ENCODE measurements at regions not wholly inside any gene's neighbourhood (a gene's known extent, or its start where the extent isn't known, plus 50 kb on each side); places are given as distances from the start of the nearest gene placed in this dataset.

DNA sequence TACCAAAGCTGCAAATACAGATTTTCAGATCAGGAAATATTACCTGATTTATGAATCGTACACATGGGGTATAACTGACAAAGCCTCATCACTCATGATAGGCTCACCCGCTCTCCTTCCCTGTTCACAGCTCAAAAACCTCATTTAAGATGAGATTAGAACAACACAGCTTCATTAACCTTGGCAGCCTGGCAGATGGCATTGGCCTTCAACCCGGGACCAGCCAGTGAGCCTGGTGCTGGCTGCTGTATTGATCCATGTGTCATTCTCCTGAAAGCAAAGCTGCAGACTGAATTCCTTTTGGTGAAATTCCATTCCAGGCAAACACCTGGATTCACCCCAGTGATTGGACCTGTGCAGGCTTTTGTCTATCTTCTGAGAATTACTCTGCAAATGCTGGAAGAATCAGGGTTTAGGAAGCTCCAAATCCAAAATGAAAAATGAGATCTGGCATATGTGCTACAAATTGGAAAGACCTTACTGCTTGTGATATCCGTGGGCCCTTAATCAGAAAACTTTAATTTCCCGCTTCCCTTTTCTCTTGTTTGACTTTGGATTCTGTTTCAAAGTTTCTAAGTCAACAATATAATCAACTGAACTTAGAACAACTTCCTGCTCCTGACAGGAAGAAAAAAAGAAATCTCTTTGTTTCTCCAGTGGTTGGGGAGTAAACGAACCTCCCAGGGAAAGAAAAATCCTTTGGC, 189.1 kb upstream of the KBTBD8 start:
- intact Hi-C loops (cut with DNase I), result no loop called here
- no peak overlapping the region for H3K27ac ChIP-seq
- TF ChIP-seq, protein P1, sequence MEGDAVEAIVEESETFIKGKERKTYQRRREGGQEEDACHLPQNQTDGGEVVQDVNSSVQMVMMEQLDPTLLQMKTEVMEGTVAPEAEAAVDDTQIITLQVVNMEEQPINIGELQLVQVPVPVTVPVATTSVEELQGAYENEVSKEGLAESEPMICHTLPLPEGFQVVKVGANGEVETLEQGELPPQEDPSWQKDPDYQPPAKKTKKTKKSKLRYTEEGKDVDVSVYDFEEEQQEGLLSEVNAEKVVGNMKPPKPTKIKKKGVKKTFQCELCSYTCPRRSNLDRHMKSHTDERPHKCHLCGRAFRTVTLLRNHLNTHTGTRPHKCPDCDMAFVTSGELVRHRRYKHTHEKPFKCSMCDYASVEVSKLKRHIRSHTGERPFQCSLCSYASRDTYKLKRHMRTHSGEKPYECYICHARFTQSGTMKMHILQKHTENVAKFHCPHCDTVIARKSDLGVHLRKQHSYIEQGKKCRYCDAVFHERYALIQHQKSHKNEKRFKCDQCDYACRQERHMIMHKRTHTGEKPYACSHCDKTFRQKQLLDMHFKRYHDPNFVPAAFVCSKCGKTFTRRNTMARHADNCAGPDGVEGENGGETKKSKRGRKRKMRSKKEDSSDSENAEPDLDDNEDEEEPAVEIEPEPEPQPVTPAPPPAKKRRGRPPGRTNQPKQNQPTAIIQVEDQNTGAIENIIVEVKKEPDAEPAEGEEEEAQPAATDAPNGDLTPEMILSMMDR (IDR thresholded peaks at IDR 0.05), result no peak
- TF ChIP-seq POLR2A (IDR thresholded peaks at IDR 0.05), result no peak
- no peak for TF ChIP-seq POLR2AphosphoS5 (IDR thresholded peaks at IDR 0.05; ENCODE audit: insufficient read depth in 1 of 2, low read depth in 1 of 2)
- no peaks in the 10 kb centered on the region for H3K36me3 ChIP-seq
- no peak for DNase-seq (ENCODE audit: extremely low spot score in 2 of 2)
- H3K9me3 ChIP-seq, result no peaks in the 10 kb centered on the region
- H3K4me3 ChIP-seq, result no peak overlapping the region
- H3K27me3 ChIP-seq, result no peaks in the 10 kb centered on the region
- no peaks in the 10 kb centered on the region for H3K4me1 ChIP-seq

DNA sequence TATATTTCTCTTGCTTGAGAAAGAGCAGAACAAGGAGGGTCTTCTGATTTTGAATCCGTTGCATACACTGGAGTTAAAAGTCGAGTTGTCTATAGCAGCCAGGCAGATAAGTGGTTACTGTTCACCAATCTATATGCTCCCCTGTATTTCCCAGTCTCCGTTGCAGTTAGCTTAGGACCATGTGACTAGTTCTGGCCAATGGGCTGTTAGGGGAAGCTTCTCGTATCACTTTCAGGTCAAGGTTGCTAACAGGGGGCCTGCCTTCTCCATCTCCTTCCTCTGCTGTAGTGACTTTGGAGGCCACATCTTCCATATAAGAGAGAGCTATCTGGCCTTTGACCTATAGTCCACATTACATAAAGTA, 188.5 kb upstream of the KBTBD8 start:
- intact Hi-C loops (cut with DNase I), result no loop called here
- Histone ChIP-seq H3K4me1 (no peaks in the 10 kb centered on the region), H3K4me3 (no peak overlapping the region), H3K27ac (no peak overlapping the region), H3K27me3 (no peaks in the 10 kb centered on the region), H3K36me3 (no peaks in the 10 kb centered on the region), H3K9me3 (no peaks in the 10 kb centered on the region)
- DNase-seq (ENCODE audit: extremely low spot score in 2 of 2), result no peak
- TF ChIP-seq POLR2AphosphoS5 (IDR thresholded peaks at IDR 0.05; ENCODE audit: insufficient read depth in 1 of 2, low read depth in 1 of 2), result no peak
- TF ChIP-seq, protein P1 (IDR thresholded peaks at IDR 0.05), result no peak
- no peak for TF ChIP-seq POLR2A (IDR thresholded peaks at IDR 0.05)

DNA sequence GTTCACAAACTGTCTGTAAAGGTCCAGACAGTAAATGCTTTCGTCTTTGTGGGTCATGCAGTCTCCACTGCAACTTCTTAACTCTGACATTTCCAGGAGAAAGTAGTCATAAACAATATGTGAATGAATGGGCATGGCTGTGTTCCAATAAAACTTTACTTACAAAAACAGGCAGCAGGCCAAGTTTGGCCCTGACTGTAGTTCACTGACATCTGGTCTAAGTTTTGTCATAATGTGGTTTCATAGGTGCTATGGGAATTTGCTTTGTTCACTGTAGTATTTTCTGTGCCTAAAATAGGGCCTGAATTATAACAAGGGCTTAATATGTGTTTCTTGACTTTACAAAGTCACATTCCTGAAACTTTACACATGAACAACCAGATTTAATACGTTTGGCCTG, 186.0 kb upstream of the KBTBD8 start:
- H3K27ac ChIP-seq, result no peak overlapping the region
- H3K4me1 ChIP-seq, result no peaks in the 10 kb centered on the region
- no peaks in the 10 kb centered on the region for H3K27me3 ChIP-seq
- H3K4me3 ChIP-seq, result no peak overlapping the region
- DNase-seq (ENCODE audit: extremely low spot score in 2 of 2), result no peak
- intact Hi-C loops (cut with DNase I), result no loop called here
- H3K9me3 ChIP-seq, result no peaks in the 10 kb centered on the region
- TF ChIP-seq POLR2A (IDR thresholded peaks at IDR 0.05), result no peak
- TF ChIP-seq, protein P1 (IDR thresholded peaks at IDR 0.05), result no peak
- TF ChIP-seq POLR2AphosphoS5 (IDR thresholded peaks at IDR 0.05; ENCODE audit: insufficient read depth in 1 of 2, low read depth in 1 of 2), result no peak
- no peaks in the 10 kb centered on the region for H3K36me3 ChIP-seq

DNA sequence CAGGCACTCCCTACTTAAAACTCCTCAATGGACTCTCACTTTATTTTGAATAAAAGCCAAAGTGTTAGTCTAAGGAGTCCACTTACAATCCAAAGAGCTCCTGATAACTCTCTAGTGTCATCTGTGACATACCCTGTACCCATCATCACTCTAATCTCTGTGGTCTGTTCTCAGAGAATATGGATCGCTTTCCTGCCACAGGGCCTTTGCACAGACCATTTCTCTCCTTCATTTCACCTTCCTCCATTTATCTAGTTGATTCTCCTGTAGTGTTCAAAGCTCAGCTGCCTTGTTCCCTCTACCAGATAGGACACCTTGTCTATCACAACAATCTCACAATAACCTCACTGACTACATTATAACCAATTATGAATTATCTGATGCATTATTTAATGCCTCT, 185.4 kb upstream of the KBTBD8 start:
- no peaks in the 10 kb centered on the region for H3K9me3 ChIP-seq
- no peak overlapping the region for H3K4me3 ChIP-seq
- no peaks in the 10 kb centered on the region for H3K4me1 ChIP-seq
- intact Hi-C loops (cut with DNase I), result no loop called here
- no peak for DNase-seq (ENCODE audit: extremely low spot score in 2 of 2)
- no peak for TF ChIP-seq POLR2A (IDR thresholded peaks at IDR 0.05)
- TF ChIP-seq, protein P1 (IDR thresholded peaks at IDR 0.05), result no peak
- no peak for TF ChIP-seq POLR2AphosphoS5 (IDR thresholded peaks at IDR 0.05; ENCODE audit: insufficient read depth in 1 of 2, low read depth in 1 of 2)
- H3K27ac ChIP-seq, result no peak overlapping the region
- H3K36me3 ChIP-seq, result no peaks in the 10 kb centered on the region
- no peaks in the 10 kb centered on the region for H3K27me3 ChIP-seq

DNA sequence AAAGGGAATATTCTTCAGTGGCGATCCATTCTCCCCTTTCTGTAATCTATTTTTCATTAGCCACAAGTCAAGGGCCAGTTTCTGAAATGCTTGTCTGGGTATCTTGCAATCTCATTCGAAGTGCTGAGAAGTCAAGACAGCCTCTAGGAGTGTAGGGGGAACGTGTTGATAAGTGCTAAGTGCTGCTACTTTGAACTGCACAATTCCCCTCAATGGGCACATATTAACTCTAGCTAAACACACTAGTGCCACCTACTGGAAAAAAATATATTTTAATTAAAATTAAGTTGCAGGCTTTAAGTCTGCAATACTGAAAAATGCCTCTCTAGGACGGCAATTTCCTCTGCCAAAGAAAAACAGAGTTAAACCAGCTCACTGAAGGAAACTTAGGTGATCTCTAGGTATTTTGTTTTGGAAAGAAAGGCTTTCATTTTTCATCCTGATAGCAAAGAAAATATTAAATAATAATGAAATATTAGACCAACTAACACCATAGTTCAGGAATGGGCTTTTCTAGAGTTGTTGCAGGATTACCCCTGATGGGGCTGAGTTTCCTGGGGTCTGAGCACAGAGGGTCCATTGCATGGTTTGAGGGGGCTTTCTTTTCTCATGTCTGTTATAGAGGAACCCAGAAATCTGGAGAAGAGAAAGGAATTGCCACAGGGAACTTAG, 181.9 kb upstream of the KBTBD8 start:
- intact Hi-C loops (cut with DNase I), result loop anchor here (5.0 kb wide), 1 partner anchor 409 kb away; no protein-coding TSS in a partner anchor
- no peaks in the 10 kb centered on the region for H3K36me3 ChIP-seq
- H3K4me3 ChIP-seq, result no peak overlapping the region
- TF ChIP-seq, protein P1 (IDR thresholded peaks at IDR 0.05), result peak; percentile 32 to 69 (median 57)
- no peak for TF ChIP-seq POLR2AphosphoS5 (IDR thresholded peaks at IDR 0.05; ENCODE audit: insufficient read depth in 1 of 2, low read depth in 1 of 2)
- TF ChIP-seq POLR2A (IDR thresholded peaks at IDR 0.05), result no peak
- no peak for DNase-seq (ENCODE audit: extremely low spot score in 2 of 2)
- no peak overlapping the region for H3K27ac ChIP-seq
- H3K4me1 ChIP-seq, result no peaks in the 10 kb centered on the region
- no peaks in the 10 kb centered on the region for H3K27me3 ChIP-seq
- H3K9me3 ChIP-seq, result no peaks in the 10 kb centered on the region
